HG02840 (cell line): ENCODE measurements at regions not wholly inside any gene's neighbourhood (a gene's known extent, or its start where the extent isn't known, plus 50 kb on each side); places are given as distances from the start of the nearest gene placed in this dataset.

Experiments used
- ATAC-seq: cut with Tn5 transposase; IDR thresholded peaks from one replicate; pipeline ENCODE4 v1.9.1; 2021; ENCODE audit warnings: mild to moderate bottlenecking, moderate library complexity, moderate number of reproducible peaks; ENCODE audit not compliant: unreplicated experiment, low FRiP score

DNA sequence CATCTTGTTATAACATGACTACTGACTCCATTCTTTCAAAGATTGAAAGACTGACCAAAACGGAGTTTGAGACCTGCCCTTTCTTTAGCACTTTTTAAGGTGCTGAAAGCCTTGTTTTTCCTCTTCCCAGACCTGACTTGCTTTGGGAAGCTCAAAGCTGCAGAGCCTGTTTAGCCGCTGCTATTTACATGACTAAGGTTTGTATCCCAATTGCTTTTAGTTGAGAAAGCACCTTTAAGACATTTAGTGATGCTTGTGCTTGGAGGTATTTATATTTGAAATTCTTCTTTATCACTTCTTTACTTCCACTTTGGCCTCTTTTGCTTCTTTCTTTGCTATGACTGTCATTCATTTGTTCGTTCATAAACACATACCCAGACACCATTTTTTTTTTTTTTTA, 182.6 kb upstream of the ELL2 start:
- no peak for ATAC-seq

DNA sequence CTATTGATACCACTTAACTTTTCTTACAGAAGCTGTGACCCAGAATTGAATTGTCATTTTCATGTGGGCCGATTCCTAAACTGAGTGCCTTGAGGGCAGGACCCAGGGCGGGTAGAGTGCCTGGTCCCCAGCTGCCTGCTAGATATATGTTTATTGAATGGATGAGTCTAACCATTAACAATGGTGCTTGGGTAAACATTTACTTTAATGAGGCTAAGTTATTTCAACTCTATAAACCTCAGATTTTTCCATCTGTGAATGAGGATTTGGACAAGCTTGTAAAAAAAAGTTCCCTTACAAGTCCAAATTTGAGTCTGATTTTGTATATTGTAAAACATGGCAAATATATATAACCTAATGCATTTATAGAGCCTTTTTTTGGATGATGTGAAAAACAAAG, 181.8 kb upstream of the ELL2 start:
- no peak for ATAC-seq

DNA sequence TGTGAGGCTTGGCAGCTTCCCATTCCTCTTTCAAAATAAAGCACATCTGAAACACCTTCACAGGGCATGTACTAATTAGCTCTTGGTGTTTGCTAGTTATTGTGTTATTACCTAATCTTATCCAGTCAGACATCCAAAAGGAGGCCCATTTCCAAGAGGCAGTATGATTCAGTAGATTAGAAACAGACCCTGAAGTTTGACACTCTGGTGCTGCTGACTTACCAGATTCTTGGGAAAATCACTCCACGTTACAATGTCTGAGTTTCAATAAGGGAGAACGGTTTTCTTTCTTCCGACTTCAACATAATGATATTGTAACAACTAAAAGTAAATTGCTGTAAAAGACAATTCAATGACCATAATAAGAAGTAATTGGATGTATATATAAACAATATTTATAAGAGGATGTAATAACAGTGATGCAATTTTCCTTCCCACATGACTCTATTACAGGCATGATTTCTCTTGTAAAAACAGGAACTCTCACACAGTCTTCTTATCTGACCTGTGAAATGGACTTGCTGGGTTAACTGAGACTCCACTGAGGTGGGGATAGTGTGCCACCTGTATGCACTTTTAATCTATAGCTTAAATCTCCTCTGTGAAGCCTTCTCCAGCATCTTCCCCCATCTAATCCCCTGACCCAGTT, 181.3 kb upstream of the ELL2 start:
- ATAC-seq, result no peak

DNA sequence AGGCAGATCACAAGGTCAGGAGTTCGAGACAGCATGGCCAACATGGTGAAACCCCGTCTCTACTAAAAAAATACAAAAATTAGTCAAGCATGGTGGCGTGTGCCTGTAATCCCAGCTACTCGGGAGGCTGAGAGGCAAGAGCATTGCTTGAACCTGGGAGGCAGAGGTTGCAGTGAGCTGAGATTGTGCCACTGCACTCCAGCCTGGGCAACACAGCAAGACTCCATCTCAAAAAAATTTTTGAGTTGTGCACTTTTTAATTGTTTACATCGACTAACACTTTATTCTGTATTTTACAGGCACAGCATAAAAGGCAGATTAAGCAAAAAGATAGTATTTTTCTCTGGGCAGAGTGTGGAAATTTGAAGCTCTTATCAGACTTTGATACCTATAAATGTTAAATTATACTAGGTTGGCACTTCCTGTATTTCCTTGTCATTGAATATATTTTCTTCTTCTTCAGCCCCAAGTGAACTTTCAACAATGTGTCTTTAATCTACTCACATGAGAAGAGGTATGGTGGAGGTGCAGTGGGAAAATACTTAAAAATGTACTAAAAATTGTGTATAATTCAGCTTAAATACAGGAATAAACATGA, 180.6 kb upstream of the ELL2 start:
- ATAC-seq, result no peak

DNA sequence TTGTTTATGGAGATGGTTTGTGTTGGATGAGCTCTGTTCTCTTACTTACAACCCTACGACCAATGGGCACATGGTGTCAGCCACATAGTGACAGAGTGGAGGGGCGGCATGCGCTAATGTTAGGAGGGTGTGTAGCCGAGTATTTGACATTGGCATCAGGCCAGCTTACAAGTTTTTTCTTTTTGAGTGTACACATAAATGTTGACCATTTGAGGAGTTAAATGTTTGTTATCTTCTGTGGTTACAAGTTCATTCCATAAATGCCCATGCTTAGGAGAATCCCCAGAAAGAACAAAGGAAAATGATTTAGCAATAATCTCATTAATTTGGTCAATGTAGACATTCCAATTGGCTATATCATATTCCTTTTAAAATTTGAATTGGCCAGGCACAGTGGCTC, 180.1 kb upstream of the ELL2 start:
- no peak for ATAC-seq

DNA sequence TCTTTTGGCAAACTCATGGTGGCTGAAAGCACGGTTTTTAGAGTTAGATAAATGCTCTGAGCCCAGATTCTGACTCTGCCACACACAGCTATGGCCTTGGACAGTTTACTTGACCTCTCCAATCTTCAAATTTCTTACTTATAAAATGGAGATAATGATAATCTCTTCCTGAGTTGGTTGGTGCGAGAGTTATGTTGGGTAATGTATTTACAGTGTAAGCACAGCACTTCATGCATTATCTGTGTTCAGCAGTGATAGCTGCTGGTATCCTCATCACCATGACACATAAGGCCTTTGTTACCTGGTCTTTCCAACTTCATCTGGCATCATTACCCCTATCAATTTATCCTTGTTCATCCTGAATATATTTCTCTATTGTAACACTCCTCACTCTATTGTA, 178.8 kb upstream of the ELL2 start:
- no peak for ATAC-seq

DNA sequence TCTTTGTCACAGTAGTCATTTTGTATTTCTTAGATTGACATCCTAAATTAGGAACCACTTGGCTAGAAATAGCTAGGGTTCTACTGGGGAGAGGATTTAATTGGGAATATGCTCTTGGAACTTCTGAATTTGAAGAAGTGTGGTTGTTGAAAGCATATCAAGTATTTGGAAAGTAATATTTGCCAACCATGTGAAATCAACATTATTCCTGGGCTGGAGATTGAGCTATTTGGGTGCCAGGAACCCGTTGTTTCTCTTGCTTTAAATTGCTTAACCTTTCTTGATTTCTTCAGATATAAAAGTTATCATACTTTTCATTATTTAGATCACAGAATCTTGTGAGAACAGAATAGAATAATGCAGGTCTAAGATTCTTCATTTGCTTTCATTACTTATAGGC, 178.4 kb upstream of the ELL2 start:
- ATAC-seq, result no peak

DNA sequence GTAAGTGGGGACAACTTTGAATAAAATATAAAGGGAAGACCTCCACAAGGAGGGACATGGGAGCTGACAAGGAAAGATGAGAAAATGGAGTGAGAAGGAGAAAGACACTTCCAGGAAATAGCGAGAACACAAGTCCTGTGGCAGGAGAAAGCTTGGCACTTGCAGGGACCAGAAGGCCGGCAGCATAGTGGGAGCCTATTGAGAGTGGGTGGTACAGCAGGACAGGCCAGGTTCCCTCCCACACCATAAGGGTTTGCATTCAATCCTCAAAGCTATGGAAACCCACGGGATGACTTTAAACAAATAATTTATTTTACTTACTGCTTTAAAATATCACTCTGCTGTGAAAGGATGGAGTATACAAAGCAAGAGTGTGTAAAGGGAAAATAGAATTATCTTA, 173.2 kb upstream of the ELL2 start:
- no peak for ATAC-seq

DNA sequence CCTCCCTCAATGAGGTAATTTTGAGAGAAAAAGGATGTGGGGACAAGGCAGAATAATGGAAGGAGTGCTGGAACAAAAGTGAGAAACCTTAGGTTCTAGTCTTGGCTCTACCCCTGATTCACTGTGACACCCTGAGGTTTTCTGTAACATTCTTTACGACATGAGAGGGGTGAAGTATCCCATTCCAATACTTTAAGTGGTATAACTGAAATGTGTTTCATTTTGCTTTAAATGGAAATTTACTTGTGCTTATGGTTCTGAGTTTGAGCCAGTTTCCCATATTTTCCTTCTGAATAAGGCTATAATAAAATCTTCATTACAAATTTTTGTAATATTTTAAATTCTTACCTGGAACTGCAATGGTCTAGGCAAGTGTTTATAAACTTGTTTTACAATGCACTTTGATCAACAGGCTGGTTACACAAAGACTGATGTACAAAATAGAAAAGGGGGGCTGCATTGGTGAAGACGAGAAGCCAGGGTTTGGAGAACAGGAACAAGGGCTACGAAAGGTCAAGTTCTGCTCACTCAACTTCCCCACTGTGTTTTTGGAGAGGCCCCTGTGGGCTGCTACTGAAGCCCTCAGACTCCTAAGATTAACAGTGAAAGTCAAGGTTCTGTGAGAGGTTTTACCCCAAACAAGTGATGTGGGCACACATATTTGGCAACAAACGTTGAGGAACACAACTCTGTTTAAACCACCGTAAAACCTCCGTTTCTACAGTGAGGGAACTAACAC, 171.9 kb upstream of the ELL2 start:
- ATAC-seq, result no peak

DNA sequence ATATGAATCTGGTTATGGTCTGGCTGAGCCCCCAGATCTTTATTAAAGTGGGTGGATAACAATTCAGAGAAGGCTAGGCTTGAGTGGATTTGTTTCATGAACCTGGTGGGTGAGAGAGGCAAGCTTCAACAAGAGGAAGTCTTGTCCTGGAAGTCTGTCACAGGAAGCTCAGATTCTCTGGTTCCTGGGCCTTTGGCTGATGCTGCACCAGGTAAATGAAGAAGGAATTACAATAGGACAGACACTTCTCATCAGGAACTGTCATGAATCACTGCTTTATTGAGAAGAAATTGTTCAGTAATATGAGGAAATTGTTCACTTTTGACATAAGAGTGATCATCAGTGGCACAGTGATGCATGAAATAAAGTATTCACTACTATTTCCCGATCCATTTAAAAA, 167.6 kb upstream of the ELL2 start:
- ATAC-seq, result no peak

DNA sequence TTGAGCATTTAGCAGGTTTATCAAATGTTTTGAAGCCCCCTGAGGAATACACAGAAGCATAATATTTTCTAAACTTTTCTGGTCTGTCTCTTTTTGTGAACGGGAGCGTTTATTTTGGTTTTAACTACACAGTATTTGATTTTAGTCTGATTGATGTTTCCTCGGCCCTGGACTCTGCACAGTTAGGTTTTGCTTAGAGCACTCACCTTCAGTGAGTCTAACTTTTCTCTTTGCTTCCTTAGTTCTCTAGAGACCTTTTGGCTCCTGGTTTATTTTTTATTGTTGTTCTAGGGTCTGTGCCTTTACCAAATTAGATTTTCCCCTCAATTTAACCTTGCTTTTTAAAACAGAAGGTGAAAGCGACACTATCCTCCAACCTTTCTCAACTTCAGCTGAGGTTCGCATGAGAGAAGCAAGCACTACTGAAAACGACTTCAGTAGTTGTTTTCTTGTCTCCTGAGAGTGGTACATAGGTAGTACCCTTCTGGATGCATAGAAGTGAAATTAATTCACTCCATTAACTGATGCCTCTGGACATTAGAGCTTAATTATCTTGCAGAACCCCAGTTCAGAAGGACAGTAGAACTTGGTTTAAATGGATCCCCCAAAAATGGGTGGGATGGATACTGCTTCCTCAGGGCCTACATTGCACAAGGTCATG, 166.7 kb upstream of the ELL2 start:
- no peak for ATAC-seq

DNA sequence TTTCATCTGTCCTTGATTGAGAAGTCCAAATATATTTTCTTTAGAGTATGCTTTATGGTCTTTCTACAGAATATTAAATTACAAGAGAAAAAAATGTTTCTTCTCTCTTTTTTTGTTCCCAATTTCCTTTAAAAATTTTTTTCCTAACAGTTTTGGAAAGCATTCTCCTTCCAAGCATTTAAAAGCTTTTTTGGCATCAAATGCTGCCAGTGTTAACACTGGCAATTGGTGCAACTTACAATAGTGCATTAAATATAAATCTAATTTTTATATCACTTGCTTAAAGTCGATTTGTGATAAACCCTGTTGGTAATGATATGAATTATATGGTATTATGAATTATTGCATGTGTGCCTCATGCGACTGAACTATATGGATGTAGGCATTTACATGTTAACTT, 165.9 kb upstream of the ELL2 start:
- ATAC-seq, result no peak

DNA sequence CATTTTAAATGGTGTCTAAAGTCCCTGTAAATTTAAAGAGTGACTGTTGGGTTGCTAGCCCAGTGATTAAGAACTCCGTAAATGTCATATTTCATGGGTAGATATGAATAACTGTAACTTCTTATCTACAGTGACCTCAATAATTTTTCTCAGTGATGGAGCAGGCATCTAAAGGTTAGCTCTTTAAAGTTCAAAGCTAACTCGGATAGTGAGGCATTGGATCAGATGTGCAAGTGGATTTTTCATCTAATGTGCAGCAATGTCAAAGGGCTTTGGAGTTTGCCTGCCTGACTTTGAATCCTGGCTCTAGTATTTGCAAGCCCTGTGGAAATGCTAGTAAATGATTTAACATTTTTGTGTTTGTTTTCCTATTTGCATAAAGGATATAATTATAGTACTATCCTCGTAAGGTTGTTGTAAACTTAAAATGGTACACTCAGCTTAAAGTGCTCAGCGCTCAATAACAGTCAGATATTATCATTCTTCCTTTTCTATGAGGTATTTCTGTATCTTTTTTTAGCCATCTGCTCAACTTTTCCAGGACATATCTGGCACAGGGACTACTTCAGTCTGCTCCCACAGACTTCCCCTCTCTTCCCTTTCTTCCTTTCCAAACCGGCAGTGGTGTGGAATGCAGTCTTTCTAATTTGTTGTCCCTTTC, 163.7 kb upstream of the ELL2 start:
- ATAC-seq, result no peak

DNA sequence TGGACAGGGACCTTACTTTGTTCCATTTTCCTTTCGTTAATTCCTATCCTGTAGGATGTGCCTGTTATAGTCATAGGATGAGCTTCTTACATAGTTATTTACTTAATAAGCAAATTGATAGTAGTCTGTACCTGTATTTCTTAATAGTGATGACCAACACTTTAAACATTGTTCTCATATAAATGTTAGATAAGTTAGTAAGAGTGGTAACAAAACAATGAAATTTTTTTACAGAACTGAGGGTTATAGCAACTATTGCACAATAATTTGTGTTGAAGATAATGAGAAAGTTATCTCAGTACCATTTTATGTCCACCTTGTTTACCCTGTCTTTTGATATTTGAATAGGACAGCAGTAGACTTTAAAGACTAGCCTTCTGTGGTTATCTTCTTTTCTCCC, 162.9 kb upstream of the ELL2 start:
- no peak for ATAC-seq

DNA sequence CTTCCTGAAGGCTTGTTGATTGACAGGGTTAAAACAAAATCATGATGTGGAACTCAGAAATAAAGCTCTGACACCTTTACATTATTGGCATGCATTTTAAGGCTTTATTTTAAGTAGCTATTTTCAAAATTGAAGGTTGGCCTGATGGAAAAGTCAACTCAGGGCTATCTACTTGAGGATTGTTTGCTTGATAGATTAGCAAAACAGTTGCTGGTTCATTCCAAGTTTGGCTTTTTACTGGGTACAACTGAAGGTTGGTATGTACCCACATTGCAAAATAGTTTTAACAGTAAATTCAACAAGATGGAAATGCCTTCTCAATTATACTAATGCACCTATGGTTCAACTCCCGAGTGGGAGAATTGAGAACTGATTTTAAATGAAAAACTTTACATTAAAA, 161.8 kb upstream of the ELL2 start:
- ATAC-seq, result no peak

DNA sequence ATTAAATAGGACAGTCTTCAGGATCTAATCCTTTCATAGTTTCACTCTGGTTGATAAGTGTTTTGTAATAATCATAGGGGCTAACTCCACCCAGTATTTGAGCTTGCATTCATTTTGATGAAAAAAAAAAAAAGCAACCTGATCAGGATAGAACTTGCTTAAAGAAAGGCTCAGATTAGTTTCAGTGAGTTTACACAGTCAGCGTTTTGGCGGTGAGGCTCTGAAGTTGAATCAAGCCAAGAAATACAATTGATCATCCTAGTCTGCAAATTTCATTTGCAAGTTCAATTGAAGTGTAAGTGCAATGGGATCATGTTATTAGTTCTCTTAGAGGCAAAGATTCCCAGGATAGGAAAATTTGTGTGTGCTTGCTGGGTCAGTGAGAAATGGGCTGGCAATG, 159.7 kb upstream of the ELL2 start:
- no peak for ATAC-seq

DNA sequence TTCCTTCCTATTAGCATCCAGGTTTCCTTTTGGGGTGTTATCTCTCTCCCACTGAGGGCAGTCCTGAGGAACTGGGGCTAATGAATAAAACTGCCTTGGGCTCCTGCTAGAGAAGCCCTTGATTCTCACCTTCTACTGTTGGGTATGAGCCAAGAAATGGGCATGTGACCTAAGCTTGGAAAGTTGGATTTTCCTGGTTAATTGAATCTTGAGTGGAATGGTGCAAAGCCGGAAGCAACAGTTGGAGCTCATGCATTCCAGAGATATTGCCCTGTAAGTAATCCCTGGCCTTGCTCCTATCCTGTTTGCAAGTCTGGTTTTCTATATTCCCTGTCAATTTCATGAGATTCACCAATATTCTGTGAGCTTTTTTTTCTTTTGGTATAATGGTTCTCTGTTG, 158.5 kb upstream of the ELL2 start:
- ATAC-seq, result no peak

DNA sequence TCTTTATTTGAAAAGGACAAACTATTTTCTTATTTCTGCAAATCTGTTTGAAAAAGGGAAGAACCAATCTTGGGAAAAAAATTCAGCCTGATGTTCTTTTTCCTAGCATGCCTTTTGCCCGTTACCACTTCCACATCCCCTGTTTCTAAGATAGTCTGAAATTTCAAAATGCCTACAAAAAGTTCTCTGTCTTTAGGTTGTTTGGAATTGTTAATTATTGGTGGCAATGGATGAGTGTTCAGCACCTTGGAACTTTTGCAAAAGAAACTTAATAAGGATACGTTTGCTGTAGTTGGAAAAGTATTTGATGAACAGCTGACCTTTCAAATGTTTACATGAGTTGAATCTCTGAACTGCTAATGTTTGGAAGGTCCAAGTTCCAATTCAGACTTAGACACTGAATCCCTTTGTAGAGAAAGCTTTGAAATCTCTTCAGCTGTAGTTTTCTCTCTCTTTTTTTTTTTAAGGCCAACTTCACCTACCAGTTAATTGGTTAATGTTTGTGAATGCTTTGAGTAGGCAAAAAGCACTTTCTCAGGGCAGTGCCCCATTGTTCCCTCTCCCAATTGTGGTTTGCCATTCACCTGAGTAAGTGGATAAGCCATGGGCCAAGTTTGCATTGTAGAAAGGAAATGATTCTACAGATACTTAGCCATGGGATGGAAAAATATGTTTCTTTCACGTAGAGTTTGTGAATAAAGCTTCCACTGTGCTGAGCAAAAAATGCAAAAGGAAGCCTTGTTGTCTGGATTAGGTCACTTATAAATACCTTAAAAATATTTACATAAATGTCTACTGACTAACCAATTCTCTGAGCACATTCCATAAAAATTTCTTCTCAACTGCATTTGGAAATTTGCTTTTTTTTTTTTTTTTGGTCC, 156.4 kb upstream of the ELL2 start:
- ATAC-seq, result no peak

DNA sequence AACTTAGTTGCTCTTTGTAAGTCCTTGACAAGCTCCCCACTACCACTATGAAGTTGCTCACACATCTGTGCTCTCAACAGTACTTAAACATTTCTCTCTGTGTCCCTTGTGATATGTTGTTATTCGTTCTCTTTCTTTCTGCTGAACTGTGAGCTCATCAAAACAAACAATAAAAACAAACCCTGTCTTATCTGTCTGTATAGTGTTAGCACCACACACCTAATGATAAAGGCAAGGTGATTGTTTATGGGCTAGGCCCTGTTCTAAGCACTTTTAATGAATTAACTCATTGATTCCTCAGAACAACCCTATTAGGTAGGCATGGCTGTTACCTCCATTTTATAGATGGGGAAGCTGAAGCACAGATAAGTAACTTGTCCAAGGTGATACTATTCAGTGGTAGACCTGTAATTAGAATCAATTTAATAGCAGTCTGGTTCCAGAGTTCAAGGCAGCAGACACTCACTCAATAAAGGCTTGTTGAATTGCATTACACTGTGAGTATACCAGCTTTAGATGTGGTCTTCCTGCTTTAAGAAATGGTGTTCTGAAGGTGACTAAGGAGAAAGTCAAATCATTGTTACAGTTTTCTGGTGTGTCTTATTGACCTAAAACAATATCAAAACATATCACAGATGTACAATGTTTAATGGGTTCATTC, 153.6 kb upstream of the ELL2 start:
- no peak for ATAC-seq

DNA sequence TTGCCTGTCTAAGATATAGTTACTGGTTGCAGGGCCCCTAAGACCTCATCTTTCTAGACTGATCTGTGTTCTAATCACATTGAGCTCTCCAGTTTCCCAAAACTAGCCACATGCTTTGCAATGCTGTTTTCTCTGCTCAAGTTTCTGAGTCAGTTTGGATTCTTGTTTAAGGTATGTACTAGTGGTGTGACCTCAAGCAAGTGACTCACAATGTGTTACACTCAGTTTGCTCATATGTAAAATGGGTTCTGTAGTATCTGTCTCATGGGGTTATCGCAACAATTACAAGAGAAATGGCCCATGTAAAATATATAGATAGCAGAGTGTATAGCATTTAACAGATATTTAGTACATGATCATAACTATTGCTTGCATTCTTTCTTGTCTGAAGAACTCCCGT, 153.1 kb upstream of the ELL2 start:
- ATAC-seq, result no peak
